ENCODE measurements at regions not wholly inside any gene's neighbourhood (a gene's known extent, or its start where the extent isn't known, plus 50 kb on each side); places are given as distances from the start of the nearest gene placed in this dataset.

DNA sequence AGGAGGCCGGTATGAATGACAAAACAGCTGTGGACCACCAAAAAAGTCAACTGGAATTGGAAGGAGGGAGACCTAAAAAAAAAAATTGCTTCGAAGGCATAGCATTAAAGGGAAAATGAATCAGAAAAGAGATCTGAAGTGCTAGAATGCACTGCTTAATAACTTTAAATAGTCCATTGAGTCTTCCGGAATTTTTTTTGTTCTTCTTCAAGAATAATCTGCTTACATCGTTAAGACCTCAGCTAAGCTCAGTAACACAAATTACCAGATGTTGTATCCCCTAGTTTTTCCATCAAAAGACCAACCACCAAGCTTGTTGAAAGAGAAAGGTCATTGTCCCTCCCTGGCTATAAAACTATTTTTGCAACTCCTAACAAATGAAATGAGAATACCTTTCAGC lies 560.5 kb downstream of the NR2F2 start:
- DNase-seq (no peak), ATAC-seq (ENCODE audit: low FRiP score in 2 of 2) (no peak)
- Histone ChIP-seq H3K4me1 (no peaks in the 10 kb centered on the region), H3K4me3 (peak overlapping the region in 1 of 4 donors; percentile 33), H3K36me3 (no peaks in the 10 kb centered on the region), H3K27me3 (no peaks in the 10 kb centered on the region), H3K27ac (peak overlapping the region; percentile 12 to 60 (median 50)), H3K9me3 (no peaks in the 10 kb centered on the region)
- TF ChIP-seq EP300 (IDR thresholded peaks at IDR 0.05) (no peak), POLR2A (IDR thresholded peaks at IDR 0.05) (no peak), POLR2AphosphoS5 (IDR thresholded peaks at IDR 0.05) (no peak)
- TF ChIP-seq, protein P1, sequence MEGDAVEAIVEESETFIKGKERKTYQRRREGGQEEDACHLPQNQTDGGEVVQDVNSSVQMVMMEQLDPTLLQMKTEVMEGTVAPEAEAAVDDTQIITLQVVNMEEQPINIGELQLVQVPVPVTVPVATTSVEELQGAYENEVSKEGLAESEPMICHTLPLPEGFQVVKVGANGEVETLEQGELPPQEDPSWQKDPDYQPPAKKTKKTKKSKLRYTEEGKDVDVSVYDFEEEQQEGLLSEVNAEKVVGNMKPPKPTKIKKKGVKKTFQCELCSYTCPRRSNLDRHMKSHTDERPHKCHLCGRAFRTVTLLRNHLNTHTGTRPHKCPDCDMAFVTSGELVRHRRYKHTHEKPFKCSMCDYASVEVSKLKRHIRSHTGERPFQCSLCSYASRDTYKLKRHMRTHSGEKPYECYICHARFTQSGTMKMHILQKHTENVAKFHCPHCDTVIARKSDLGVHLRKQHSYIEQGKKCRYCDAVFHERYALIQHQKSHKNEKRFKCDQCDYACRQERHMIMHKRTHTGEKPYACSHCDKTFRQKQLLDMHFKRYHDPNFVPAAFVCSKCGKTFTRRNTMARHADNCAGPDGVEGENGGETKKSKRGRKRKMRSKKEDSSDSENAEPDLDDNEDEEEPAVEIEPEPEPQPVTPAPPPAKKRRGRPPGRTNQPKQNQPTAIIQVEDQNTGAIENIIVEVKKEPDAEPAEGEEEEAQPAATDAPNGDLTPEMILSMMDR (IDR thresholded peaks at IDR 0.05), result no peak
- 59 to 68% methylated on average over 4 of the region's 4 CpGs for WGBS, 2 donors

DNA sequence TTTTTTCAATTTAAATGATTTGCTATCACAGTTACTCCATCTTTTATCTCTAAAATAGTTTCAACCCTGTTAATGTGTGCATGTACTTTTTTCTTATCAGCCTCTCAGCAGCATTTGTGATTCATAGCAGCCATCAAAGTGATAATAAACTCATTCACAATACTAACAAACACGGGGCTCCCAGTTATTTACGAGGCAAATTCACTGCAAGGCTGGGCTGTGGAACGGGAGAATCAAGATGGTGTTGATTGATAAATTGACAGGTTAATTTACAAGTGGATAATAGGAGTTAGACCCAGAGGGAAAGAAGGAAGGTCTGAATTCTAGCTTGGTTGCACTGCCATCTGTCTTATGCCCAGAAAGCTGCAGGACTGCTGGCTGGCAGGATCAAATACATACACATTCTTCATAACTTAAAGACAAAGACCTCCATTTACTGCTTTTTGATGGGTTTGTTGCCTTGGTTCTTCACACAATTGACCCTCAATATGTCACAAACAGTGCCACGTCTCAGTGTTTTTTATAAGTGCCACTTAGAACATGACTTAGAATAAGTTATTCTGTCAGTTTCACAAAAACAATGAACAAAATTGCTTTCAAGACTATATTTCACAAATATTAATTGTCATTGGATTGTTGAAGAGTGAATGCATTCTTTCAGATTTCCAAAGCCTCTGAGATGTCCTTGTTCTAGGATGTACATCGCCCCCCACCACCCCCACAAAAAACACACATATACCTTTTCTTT lies 562.8 kb downstream of the NR2F2 start:
- DNase-seq, result peak in 1 of 2 donors; percentile 23
- 25 to 33% methylated on average over 5 of the region's 5 CpGs for WGBS, 2 donors
- H3K36me3 ChIP-seq, result no peaks in the 10 kb centered on the region
- ATAC-seq (ENCODE audit: low FRiP score in 2 of 2), result no peak
- TF ChIP-seq, protein P1 (IDR thresholded peaks at IDR 0.05), result peak; percentile 14 to 59 (median 45)
- TF ChIP-seq POLR2A (IDR thresholded peaks at IDR 0.05), result no peak
- TF ChIP-seq POLR2AphosphoS5 (IDR thresholded peaks at IDR 0.05), result no peak
- TF ChIP-seq EP300 (IDR thresholded peaks at IDR 0.05), result no peak
- H3K4me3 ChIP-seq, result no peak overlapping the region
- no peak overlapping the region for H3K27ac ChIP-seq
- no peaks in the 10 kb centered on the region for H3K9me3 ChIP-seq
- H3K27me3 ChIP-seq, result no peaks in the 10 kb centered on the region
- H3K4me1 ChIP-seq, result no peaks in the 10 kb centered on the region

DNA sequence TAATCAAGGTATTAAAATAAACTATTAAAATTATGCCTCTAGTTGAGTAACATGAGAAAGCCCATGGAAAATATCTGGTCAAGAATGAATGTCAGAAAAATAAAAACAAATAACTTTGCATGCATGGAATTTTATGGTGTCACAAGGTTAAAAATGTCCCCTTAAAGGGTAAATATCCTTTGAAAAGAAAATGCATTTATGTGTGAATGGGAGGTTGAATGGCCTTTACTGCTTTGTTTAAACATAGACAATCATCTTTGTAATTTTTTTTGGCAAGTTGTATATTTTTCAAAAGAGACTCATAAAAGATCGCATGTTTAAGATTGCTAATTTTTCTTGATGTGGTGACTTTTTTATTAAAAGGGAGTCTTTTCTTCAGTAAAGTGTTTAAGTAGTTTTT lies 564.2 kb downstream of the NR2F2 start:
- no peaks in the 10 kb centered on the region for H3K9me3 ChIP-seq
- H3K27ac ChIP-seq, result no peak overlapping the region
- no peak for DNase-seq
- no peak for ATAC-seq (ENCODE audit: low FRiP score in 2 of 2)
- WGBS, 2 donors, result 72 to 87% methylated on average over 1 of the region's 1 CpG
- no peaks in the 10 kb centered on the region for H3K36me3 ChIP-seq
- TF ChIP-seq EP300 (IDR thresholded peaks at IDR 0.05), result no peak
- H3K4me3 ChIP-seq, result no peak overlapping the region
- H3K4me1 ChIP-seq, result no peaks in the 10 kb centered on the region
- H3K27me3 ChIP-seq, result no peaks in the 10 kb centered on the region

DNA sequence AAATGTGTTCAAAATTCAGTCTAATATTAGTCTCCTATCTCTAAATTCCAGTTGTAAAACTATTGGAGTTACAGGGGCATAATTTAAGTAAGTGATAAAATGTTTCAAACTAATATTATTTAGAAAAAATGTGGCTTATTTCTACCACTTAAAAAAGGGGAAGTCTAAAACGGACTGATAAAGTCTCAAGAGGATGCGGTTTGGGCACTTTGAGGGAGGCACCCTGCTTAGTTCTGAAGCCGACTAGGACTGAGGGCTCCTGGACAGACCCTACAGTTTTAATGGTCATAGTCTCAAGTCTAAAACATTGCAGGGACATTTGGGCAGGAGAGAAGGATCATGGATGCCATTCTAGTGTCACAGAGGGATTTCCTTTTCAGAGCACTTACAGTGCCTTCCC lies 566.3 kb downstream of the NR2F2 start:
- no peaks in the 10 kb centered on the region for H3K4me1 ChIP-seq
- no peak for DNase-seq
- no peak for ATAC-seq (ENCODE audit: low FRiP score in 2 of 2)
- TF ChIP-seq, protein P1 (IDR thresholded peaks at IDR 0.05), result no peak
- TF ChIP-seq POLR2A (IDR thresholded peaks at IDR 0.05) (no peak), POLR2AphosphoS5 (IDR thresholded peaks at IDR 0.05) (no peak), EP300 (IDR thresholded peaks at IDR 0.05) (no peak)
- WGBS, 2 donors, result 36 to 41% methylated on average over 3 of the region's 3 CpGs
- no peak overlapping the region for H3K27ac ChIP-seq
- no peaks in the 10 kb centered on the region for H3K36me3 ChIP-seq
- no peaks in the 10 kb centered on the region for H3K9me3 ChIP-seq
- no peak overlapping the region for H3K4me3 ChIP-seq
- H3K27me3 ChIP-seq, result no peaks in the 10 kb centered on the region

DNA sequence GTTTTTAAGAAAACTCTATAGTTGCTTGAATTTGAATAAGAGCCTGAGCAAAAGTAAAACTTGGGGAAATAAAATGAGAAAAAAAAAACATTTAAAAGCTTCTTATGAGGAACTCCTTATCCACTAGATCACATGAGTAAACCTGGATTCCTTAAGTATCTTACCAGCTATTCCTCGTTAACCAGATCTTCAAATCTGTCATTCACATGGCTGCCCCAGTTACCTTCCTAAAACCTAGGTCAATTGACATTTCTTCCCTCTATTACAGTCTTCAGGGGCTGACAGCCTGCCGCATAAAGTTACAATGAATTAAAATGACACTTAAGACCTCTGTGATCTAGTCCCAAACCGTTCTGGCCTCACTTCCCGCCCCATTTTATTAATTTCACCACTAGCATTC lies 583.6 kb downstream of the NR2F2 start:
- no peak for ATAC-seq (ENCODE audit: low FRiP score in 2 of 2)
- 86 to 95% methylated on average over 4 of the region's 4 CpGs for WGBS, 2 donors
- TF ChIP-seq EP300 (IDR thresholded peaks at IDR 0.05) (no peak), POLR2A (IDR thresholded peaks at IDR 0.05) (no peak), POLR2AphosphoS5 (IDR thresholded peaks at IDR 0.05) (no peak)
- TF ChIP-seq, protein P1 (IDR thresholded peaks at IDR 0.05), result no peak

More for the DNA sequence above, 583.6 kb downstream of the NR2F2 start:
- Histone ChIP-seq H3K4me1 (no peaks in the 10 kb centered on the region), H3K27me3 (no peaks in the 10 kb centered on the region), H3K27ac (no peak overlapping the region), H3K4me3 (no peak overlapping the region), H3K9me3 (peaks cover 0 to 20% (median 13%) of the 10 kb centered on the region in 4 donors), H3K36me3 (no peaks in the 10 kb centered on the region)
- no peak for DNase-seq
